Gastroesophageal sphincter (tissue), 3 donors: ENCODE measurements at regions not wholly inside any gene's neighbourhood (a gene's known extent, or its start where the extent isn't known, plus 50 kb on each side); places are given as distances from the start of the nearest gene placed in this dataset.
"Not testable (repeated sequence)": the region's sequence is repeated elsewhere in the genome, so short reads cannot be mapped to it uniquely, and the experiment has no call there.

Source experiments
- POLR2A ChIP-seq, 2 donors: fragments of 450-650 bp; IDR thresholded peaks; one replicate each; pipeline ENCODE4 v1.6.1; 2017; ENCODE audit warnings: antibody characterized with exemption in 2 of 2, mild to moderate bottlenecking in 2 of 2, moderate library complexity in 1 of 2
- TF ChIP-seq, protein P1 (sequence below), 4 experiments: fragments of 200-600 bp in 2 of 4; fragments of 450-650 bp in 2 of 4; sonication (generic) in 1 of 4; IDR thresholded peaks; one replicate each; pipeline ENCODE4 v1.5.1; 2017 to 2019; ENCODE audit warnings: antibody characterized with exemption in 4 of 4, mild to moderate bottlenecking in 2 of 4, moderate library complexity in 2 of 4

DNA sequence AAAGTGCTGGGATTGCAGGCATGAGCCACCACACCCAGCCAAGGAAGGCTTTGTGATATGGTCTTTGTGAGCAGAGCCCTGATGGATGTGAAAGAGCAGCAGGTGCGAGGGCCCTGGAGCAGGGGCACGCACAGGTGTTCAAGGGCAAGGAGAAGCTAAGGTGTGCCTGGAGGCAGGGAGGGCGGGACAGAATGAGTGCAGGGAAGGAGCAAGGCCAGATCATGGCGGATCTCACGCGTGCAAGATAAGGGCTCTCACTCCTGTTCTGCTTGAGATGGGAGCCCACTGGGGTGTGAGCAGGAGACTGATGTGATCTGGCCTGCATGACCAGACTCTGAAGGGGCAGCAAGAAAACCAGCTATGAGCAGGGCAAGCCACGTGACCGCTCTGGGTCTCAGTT lies 295.0 kb downstream of the GOLGA6L6 start:
- TF ChIP-seq, protein P1, sequence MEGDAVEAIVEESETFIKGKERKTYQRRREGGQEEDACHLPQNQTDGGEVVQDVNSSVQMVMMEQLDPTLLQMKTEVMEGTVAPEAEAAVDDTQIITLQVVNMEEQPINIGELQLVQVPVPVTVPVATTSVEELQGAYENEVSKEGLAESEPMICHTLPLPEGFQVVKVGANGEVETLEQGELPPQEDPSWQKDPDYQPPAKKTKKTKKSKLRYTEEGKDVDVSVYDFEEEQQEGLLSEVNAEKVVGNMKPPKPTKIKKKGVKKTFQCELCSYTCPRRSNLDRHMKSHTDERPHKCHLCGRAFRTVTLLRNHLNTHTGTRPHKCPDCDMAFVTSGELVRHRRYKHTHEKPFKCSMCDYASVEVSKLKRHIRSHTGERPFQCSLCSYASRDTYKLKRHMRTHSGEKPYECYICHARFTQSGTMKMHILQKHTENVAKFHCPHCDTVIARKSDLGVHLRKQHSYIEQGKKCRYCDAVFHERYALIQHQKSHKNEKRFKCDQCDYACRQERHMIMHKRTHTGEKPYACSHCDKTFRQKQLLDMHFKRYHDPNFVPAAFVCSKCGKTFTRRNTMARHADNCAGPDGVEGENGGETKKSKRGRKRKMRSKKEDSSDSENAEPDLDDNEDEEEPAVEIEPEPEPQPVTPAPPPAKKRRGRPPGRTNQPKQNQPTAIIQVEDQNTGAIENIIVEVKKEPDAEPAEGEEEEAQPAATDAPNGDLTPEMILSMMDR (IDR thresholded peaks at IDR 0.05): not testable (repeated sequence)
- not testable (repeated sequence) for TF ChIP-seq POLR2A (IDR thresholded peaks at IDR 0.05)
